Cardiac muscle cell (in vitro differentiated cells and primary cell): ENCODE measurements at regions not wholly inside any gene's neighbourhood (a gene's known extent, or its start where the extent isn't known, plus 50 kb on each side); places are given as distances from the start of the nearest gene placed in this dataset.

Source experiments
- DNase-seq, 2 donors: peaks; one replicate each; pipeline versions ENCODE4 v3.0.0 to v3.0.0-alpha.2; 2010 to 2017; ENCODE audit warnings: low read depth in 1 of 2, low spot score in 1 of 2
- H3K27ac ChIP-seq: fragments of 200-600 bp; sonication (generic); 2 replicates; pipeline ENCODE4 v1.5.1; 2016
- H3K27me3 ChIP-seq: fragments of 200-600 bp; sonication (generic); 2 replicates; pipeline ENCODE4 v1.6.0; 2016; ENCODE audit warnings: control low read depth
- H3K36me3 ChIP-seq: fragments of 200-600 bp; sonication (generic); 2 replicates; pipeline ENCODE4 v1.5.1; 2016; ENCODE audit warnings: control low read depth
- H3K4me1 ChIP-seq: fragments of 200-600 bp; sonication (generic); 2 replicates; pipeline ENCODE4 v1.8.1; 2017; ENCODE audit warnings: low read depth, mild to moderate bottlenecking, mixed run types
- H3K4me3 ChIP-seq: fragments of 200-600 bp; sonication (generic); 2 replicates; pipeline ENCODE4 v1.5.1; 2016; ENCODE audit warnings: mild to moderate bottlenecking
- H3K9me3 ChIP-seq: fragments of 200-600 bp; sonication (generic); 2 replicates; pipeline ENCODE4 v1.5.1; 2017; ENCODE audit warnings: low read depth, mild to moderate bottlenecking, control low read depth
- CTCF ChIP-seq: IDR thresholded peaks from 2 replicates; pipeline ENCODE4 v1.5.1; 2012; ENCODE audit warnings: low read depth, mild to moderate bottlenecking, low read length

GRCh38 chr6:163688739-163689362, 274.3 kb downstream of the QKI start:
- Histone ChIP-seq H3K4me1 (peaks cover 15% of the 10 kb centered on the region), H3K27ac (no peak overlapping the region), H3K27me3 (no peaks in the 10 kb centered on the region), H3K4me3 (no peak overlapping the region), H3K36me3 (no peaks in the 10 kb centered on the region), H3K9me3 (no peaks in the 10 kb centered on the region)
- DNase-seq, result no peak
- TF ChIP-seq CTCF, result no peak

- TF ChIP-seq CTCF, result no peak
- H3K36me3 ChIP-seq, result no peaks in the 10 kb centered on the region
- no peak overlapping the region for H3K4me3 ChIP-seq
- H3K27me3 ChIP-seq, result no peaks in the 10 kb centered on the region
- DNase-seq, result no peak
- no peak overlapping the region for H3K27ac ChIP-seq
- peaks cover 15% of the 10 kb centered on the region for H3K4me1 ChIP-seq
- no peaks in the 10 kb centered on the region for H3K9me3 ChIP-seq
Observed at GRCh38 chr6:163687075-163687474, 272.6 kb downstream of the QKI start.

- TF ChIP-seq CTCF, result no peak
- Histone ChIP-seq H3K4me1 (peaks cover 15% of the 10 kb centered on the region), H3K27ac (no peak overlapping the region), H3K36me3 (no peaks in the 10 kb centered on the region), H3K4me3 (no peak overlapping the region), H3K9me3 (no peaks in the 10 kb centered on the region), H3K27me3 (no peaks in the 10 kb centered on the region)
- DNase-seq, result no peak
Observed at GRCh38 chr6:163686301-163686700, 271.8 kb downstream of the QKI start.

- TF ChIP-seq CTCF, result no peak
- Histone ChIP-seq H3K4me3 (no peak overlapping the region), H3K27ac (no peak overlapping the region), H3K9me3 (no peaks in the 10 kb centered on the region), H3K27me3 (no peaks in the 10 kb centered on the region), H3K4me1 (peaks cover 20% of the 10 kb centered on the region), H3K36me3 (no peaks in the 10 kb centered on the region)
- DNase-seq, result no peak
Observed at GRCh38 chr6:163683105-163683622, 268.6 kb downstream of the QKI start.

GRCh38 chr6:163679753-163680152, 265.2 kb downstream of the QKI start:
- Histone ChIP-seq H3K4me3 (no peak overlapping the region), H3K9me3 (no peaks in the 10 kb centered on the region), H3K4me1 (peaks cover 20% of the 10 kb centered on the region), H3K27me3 (no peaks in the 10 kb centered on the region), H3K27ac (no peak overlapping the region), H3K36me3 (no peaks in the 10 kb centered on the region)
- no peak for TF ChIP-seq CTCF
- peak; percentile 38 to 56 for DNase-seq
